B cell (primary cell): ENCODE measurements at regions not wholly inside any gene's neighbourhood (a gene's known extent, or its start where the extent isn't known, plus 50 kb on each side); places are given as distances from the start of the nearest gene placed in this dataset.

Experiments used
- ATAC-seq: fragments of 200-7000 bp; cut with Tn5 transposase; one replicate; pipeline ENCODE4 v1.10.0; 2021; ENCODE audit warnings: low read depth, mild to moderate bottlenecking, moderate number of reproducible peaks, moderate library complexity
- CTCF ChIA-PET: fragments of 350-600 bp; sonication (Branson Sonifier 250); formaldehyde crosslinking; loops from one replicate; lab custom pipeline; 2021; ENCODE audit warnings: antibody characterized with exemption, inconsistent platforms; lab: Charles Lee
- POLR2A ChIA-PET: fragments of 350-600 bp; sonication (Branson Sonifier 250); formaldehyde crosslinking; loops from one replicate; lab custom pipeline; 2021; ENCODE audit warnings: antibody characterized with exemption; lab: Charles Lee
- DNase-seq: peaks from one replicate; pipeline ENCODE4 v3.0.0; 2013
- H2AFZ ChIP-seq: 2 replicates; pipeline ENCODE4 v1.6.1; 2012; ENCODE audit warnings: mild to moderate bottlenecking, low read depth, low read length; ENCODE audit not compliant: insufficient read depth, poor library complexity, severe bottlenecking
- H3K27ac ChIP-seq, 2 donors: 1 replicate in 1 of 2; 2 replicates in 1 of 2; pipeline ENCODE4 v1.5.1; 2012 to 2013; ENCODE audit warnings: low read length in 2 of 2, mild to moderate bottlenecking in 2 of 2, moderate library complexity in 1 of 2
- H3K27me3 ChIP-seq, 4 experiments: fragments of 200-600 bp in 1 of 4; sonication (generic) in 1 of 4; replicated peaks in 1 of 4; 1 replicate in 2 of 4; 2 replicates in 2 of 4; pipeline versions ENCODE4 v1.6.1 to v1.7.0; 2013 to 2016; ENCODE audit warnings: low read length in 3 of 4, mild to moderate bottlenecking in 2 of 4, mixed read lengths in 1 of 4, moderate library complexity in 1 of 4; ENCODE audit not compliant: insufficient read depth in 4 of 4, control insufficient read depth in 3 of 4; ENCODE audit errors: control extremely low read depth in 1 of 4
- H3K36me3 ChIP-seq, 2 experiments: replicated peaks in 1 of 2; 1 replicate in 1 of 2; 2 replicates in 1 of 2; pipeline versions ENCODE4 v1.6.1 to v1.7.1; 2013; ENCODE audit warnings: low read length in 1 of 2; ENCODE audit not compliant: insufficient read depth in 2 of 2, control insufficient read depth in 1 of 2; ENCODE audit errors: control extremely low read depth in 1 of 2, extremely low read depth in 1 of 2
- H3K4me1 ChIP-seq, 2 donors: fragments of 200-600 bp in 1 of 2; sonication (generic) in 1 of 2; 1 replicate in 1 of 2; 2 replicates in 1 of 2; pipeline versions ENCODE4 v1.5.1 to v1.6.1; 2013 to 2017; ENCODE audit warnings: low read length in 2 of 2; ENCODE audit not compliant: control insufficient read depth in 2 of 2, insufficient read depth in 2 of 2
- H3K4me2 ChIP-seq: replicated peaks from 2 replicates; pipeline ENCODE3; 2012; ENCODE audit warnings: mild to moderate bottlenecking, low read depth, low read length; ENCODE audit not compliant: poor library complexity, severe bottlenecking
- H3K4me3 ChIP-seq, 5 experiments: fragments of 200-600 bp in 1 of 5; sonication (generic) in 1 of 5; 1 replicate in 3 of 5; 2 replicates in 2 of 5; pipeline versions ENCODE4 v1.5.1 to v1.7.0; 2011 to 2016; ENCODE audit warnings: low read length in 4 of 5, mild to moderate bottlenecking in 4 of 5, low read depth in 2 of 5, control low read depth in 1 of 5, moderate library complexity in 1 of 5; ENCODE audit not compliant: insufficient read depth in 1 of 5; ENCODE audit errors: control extremely low read depth in 1 of 5, extremely low read depth in 1 of 5
- H3K79me2 ChIP-seq: fragments of 200-600 bp; sonication (generic); one replicate; pipeline ENCODE4 v1.6.0; 2016; ENCODE audit warnings: low read length; ENCODE audit not compliant: control insufficient read depth, insufficient read depth
- H3K9ac ChIP-seq: fragments of 200-600 bp; sonication (generic); 2 replicates; pipeline ENCODE4 v1.6.1; 2017; ENCODE audit warnings: mild to moderate bottlenecking, low read length, moderate library complexity
- H3K9me3 ChIP-seq, 3 donors: one replicate each; pipeline versions ENCODE4 v1.6.1 to v1.7.1; 2013; ENCODE audit warnings: low read length in 2 of 3; ENCODE audit not compliant: control insufficient read depth in 2 of 3, insufficient read depth in 1 of 3; ENCODE audit errors: control extremely low read depth in 1 of 3
- H4K20me1 ChIP-seq: 2 replicates; pipeline ENCODE4 v1.6.0; 2012; ENCODE audit warnings: mild to moderate bottlenecking, low read length; ENCODE audit not compliant: insufficient read depth, control insufficient read depth, poor library complexity, severe bottlenecking
- H3K27ac Mint-ChIP-seq: one replicate; pipeline ENCODE4 v1.8.0; 2021; ENCODE audit warnings: mixed read lengths
- H3K27me3 Mint-ChIP-seq: one replicate; pipeline ENCODE4 v1.8.0; 2021; ENCODE audit warnings: mixed read lengths
- H3K4me1 Mint-ChIP-seq: one replicate; pipeline ENCODE4 v1.8.0; 2021; ENCODE audit warnings: mixed read lengths
- H3K4me3 Mint-ChIP-seq: one replicate; pipeline ENCODE4 v1.8.0; 2021; ENCODE audit warnings: mixed read lengths
- H3K9me3 Mint-ChIP-seq: one replicate; pipeline ENCODE4 v1.8.0; 2022; ENCODE audit warnings: mixed read lengths; ENCODE audit not compliant: insufficient read depth
- CTCF ChIP-seq: fragments of 200-600 bp; IDR thresholded peaks from one replicate; pipeline ENCODE4 v1.8.0; 2022; ENCODE audit warnings: antibody characterized with exemption, mild to moderate bottlenecking
- EZH2 ChIP-seq: IDR thresholded peaks from 2 replicates; pipeline ENCODE4 v1.6.1; 2012; ENCODE audit warnings: borderline replicate concordance, low read depth, mild to moderate bottlenecking, moderate library complexity, low read length; ENCODE audit not compliant: insufficient read depth, poor library complexity, severe bottlenecking
- WGBS: methylation state at CpG from one replicate; pipeline ENCODE4 v1.1.5; 2013; ENCODE audit warnings: missing lambda C conversion rate; ENCODE audit not compliant: insufficient coverage; 5-methylcytosine and 5-hydroxymethylcytosine counted together
- intact Hi-C: fragments of 100-400 bp; cut with micrococcal nuclease; formaldehyde crosslinking; loops from one replicate; pipeline ENCODE4 v1.10.0; 2022

DNA sequence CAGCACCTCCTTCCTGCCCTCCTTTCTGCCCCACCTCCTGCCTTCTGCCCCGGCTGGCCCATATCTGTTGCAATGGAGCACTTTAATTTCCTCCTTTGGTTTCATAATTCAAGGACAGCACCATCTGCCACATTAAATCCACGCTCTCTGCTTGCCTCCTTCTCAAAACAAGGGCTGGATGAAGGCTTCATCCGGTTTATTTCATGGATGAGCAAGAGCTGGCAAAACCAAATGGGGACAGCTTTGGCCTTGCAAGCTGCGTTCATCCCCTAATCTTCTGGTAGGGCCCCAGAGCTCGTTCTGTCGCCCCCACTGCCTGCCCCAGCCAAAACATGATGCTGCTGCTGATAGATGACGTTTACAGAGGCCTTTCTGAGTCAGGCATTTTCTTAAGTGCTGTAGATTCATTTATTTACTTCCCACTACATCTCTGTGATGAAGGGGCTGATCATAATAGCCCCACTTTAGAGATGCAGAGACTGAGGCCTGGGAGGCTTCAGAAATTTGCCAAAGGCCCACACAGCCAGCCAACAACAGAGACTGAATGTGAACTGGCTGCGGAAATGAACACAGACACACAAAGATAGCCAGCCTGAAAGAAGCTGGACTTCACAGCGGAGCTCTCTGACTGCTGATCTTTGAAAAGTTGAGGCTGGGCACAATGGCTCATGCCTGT, 115.6 kb upstream of the CPEB4 start:
- no peak for ATAC-seq
- peaks cover 15% of the 10 kb centered on the region for H3K4me1 Mint-ChIP-seq
- H3K4me2 ChIP-seq = no peak overlapping the region
- H3K27ac Mint-ChIP-seq = no peak overlapping the region
- ChIA-PET POLR2A (interaction anchor here (0.7 kb wide), 1 partner anchor 149 kb away, joined by 3 read pairs; no protein-coding TSS in a partner anchor), CTCF (no interaction called here)
- WGBS = 93% methylated on average over 9 of the region's 9 CpGs
- H2AFZ ChIP-seq = no peak overlapping the region
- H3K4me3 ChIP-seq = no peak overlapping the region
- intact Hi-C loops = no loop called here
- H3K36me3 ChIP-seq = no peaks in the 10 kb centered on the region
- no peaks in the 10 kb centered on the region for H3K9me3 Mint-ChIP-seq
- H3K79me2 ChIP-seq = no peaks in the 10 kb centered on the region
- no peaks in the 10 kb centered on the region for H3K27me3 ChIP-seq
- no peaks in the 10 kb centered on the region for H4K20me1 ChIP-seq
- peaks cover 13 to 20% of the 10 kb centered on the region in 2 donors for H3K4me1 ChIP-seq
- no peaks in the 10 kb centered on the region for H3K27me3 Mint-ChIP-seq
- H3K9ac ChIP-seq = no peak overlapping the region
- no peak for DNase-seq
- TF ChIP-seq CTCF (no peak), EZH2 (no peak)
- H3K9me3 ChIP-seq = no peaks in the 10 kb centered on the region
- no peak overlapping the region for H3K27ac ChIP-seq
- H3K4me3 Mint-ChIP-seq = no peak overlapping the region

- Histone ChIP-seq H3K4me2 (no peak overlapping the region), H2AFZ (no peak overlapping the region), H3K9me3 (peaks cover 0 to 4% (median 0%) of the 10 kb centered on the region in 3 donors), H3K4me1 (peaks cover 25 to 35% of the 10 kb centered on the region in 2 donors), H3K79me2 (no peaks in the 10 kb centered on the region), H3K27ac (no peak overlapping the region), H3K9ac (no peak overlapping the region), H3K27me3 (no peaks in the 10 kb centered on the region), H3K36me3 (no peaks in the 10 kb centered on the region), H4K20me1 (no peaks in the 10 kb centered on the region), H3K4me3 (no peak overlapping the region)
- H3K9me3 Mint-ChIP-seq = no peaks in the 10 kb centered on the region
- ChIA-PET POLR2A (no interaction called here), CTCF (interaction anchor here (1.6 kb wide), 1 partner anchor 151 kb away, joined by 3 read pairs; no protein-coding TSS in a partner anchor)
- peaks cover 32% of the 10 kb centered on the region for H3K4me1 Mint-ChIP-seq
- DNase-seq (no peak), ATAC-seq (no peak)
- no peak overlapping the region for H3K4me3 Mint-ChIP-seq
- TF ChIP-seq EZH2 (no peak), CTCF (no peak)
- 100% methylated on average over 4 of the region's 4 CpGs for WGBS
- no peaks in the 10 kb centered on the region for H3K27me3 Mint-ChIP-seq
- intact Hi-C loops = no loop called here
- no peak overlapping the region for H3K27ac Mint-ChIP-seq
Observed at GRCh38 chr5:173774271-173774761, 113.8 kb upstream of the CPEB4 start.
